ENCODE measurements at regions not wholly inside any gene's neighbourhood (a gene's known extent, or its start where the extent isn't known, plus 50 kb on each side); places are given as distances from the start of the nearest gene placed in this dataset.

DNA sequence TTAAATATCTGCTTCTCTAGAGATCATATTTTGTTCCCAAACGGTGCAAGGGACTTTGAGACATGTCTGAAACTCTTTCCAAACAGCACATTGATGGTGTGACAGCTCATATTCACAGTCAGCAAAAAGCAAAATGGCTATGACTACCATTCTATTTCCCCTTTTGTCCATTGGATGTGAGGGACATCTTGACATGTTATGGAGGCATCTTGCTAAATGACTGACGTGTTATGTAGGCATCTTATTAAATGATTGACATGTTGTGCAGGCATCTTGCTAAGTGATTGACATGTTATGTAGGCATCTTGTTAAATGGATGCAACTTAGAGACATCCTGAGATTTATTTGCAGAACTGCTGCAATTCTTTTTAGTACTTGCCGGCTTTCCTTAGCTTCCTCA is 255.8 kb downstream of the DLL1 start (continued):
- no peak for TF ChIP-seq TBP (IDR thresholded peaks at IDR 0.05; ENCODE audit: low read depth, low read length)
- no peak for TF ChIP-seq GABPA (IDR thresholded peaks at IDR 0.05; ENCODE audit: borderline replicate concordance, insufficient read depth, low read length)
- no peak for TF ChIP-seq GTF2F1 (IDR thresholded peaks at IDR 0.05; ENCODE audit: borderline replicate concordance, low read depth, low read length)
- no peak for TF ChIP-seq RXRA (IDR thresholded peaks at IDR 0.05; ENCODE audit: insufficient read depth, low read depth, low read length)
- no peak for TF ChIP-seq TAF7 (optimal IDR thresholded peaks at IDR 0.05; ENCODE audit: borderline replicate concordance, low read depth, low read length)

Measured in H1 (cell line).